WTC11 (cell line): ENCODE measurements at regions not wholly inside any gene's neighbourhood (a gene's known extent, or its start where the extent isn't known, plus 50 kb on each side); places are given as distances from the start of the nearest gene placed in this dataset.

Experiments
- ATAC-seq: fragments of 200-7000 bp; cut with Tn5 transposase; 2 replicates; pipeline ENCODE4 v1.10.0; 2021; ENCODE audit warnings: mild to moderate bottlenecking, moderate library complexity
- CTCF ChIA-PET: fragments of 300-600 bp; sonication (Branson Sonifier 250); formaldehyde crosslinking; loops from one replicate; lab custom pipeline; 2021; ENCODE audit warnings: antibody characterized with exemption; lab: Charles Lee
- POLR2A ChIA-PET: fragments of 350-600 bp; sonication (Branson Sonifier 250); formaldehyde crosslinking; loops from one replicate; lab custom pipeline; 2021; ENCODE audit warnings: antibody characterized with exemption; lab: Charles Lee
- DNase-seq: peaks from one replicate; pipeline ENCODE4 v3.0.0; 2021; ENCODE audit warnings: low spot score
- H3K27ac Mint-ChIP-seq: 2 replicates; pipeline ENCODE4 v1.8.0; 2021; ENCODE audit warnings: mixed read lengths
- H3K27me3 Mint-ChIP-seq: 2 replicates; pipeline ENCODE4 v1.8.0; 2021; ENCODE audit warnings: low read depth, mild to moderate bottlenecking, moderate library complexity, mixed read lengths
- H3K36me3 Mint-ChIP-seq: 2 replicates; pipeline ENCODE4 v1.8.0; 2021; ENCODE audit warnings: mixed read lengths
- H3K4me1 Mint-ChIP-seq: 2 replicates; pipeline ENCODE4 v1.8.0; 2022; ENCODE audit warnings: mixed read lengths
- H3K4me3 Mint-ChIP-seq: 2 replicates; pipeline ENCODE4 v1.8.0; 2021; ENCODE audit warnings: mild to moderate bottlenecking, moderate library complexity, mixed read lengths
- H3K9me3 Mint-ChIP-seq: 2 replicates; pipeline ENCODE4 v1.8.0; 2021; ENCODE audit warnings: mixed read lengths
- EMX1 ChIP-seq: fragments of 250-450 bp; sonication (Bioruptor Pico); IDR thresholded peaks from 2 replicates; pipeline ENCODE4 v1.8.0; 2021; ENCODE audit warnings: mild to moderate bottlenecking
- ETV6 ChIP-seq: sonication (generic); formaldehyde crosslinking; IDR thresholded peaks from 2 replicates; pipeline ENCODE4 v1.8.1; 2022; ENCODE audit warnings: mild to moderate bottlenecking, missing genetic modification reagents
- GRHL2 ChIP-seq: fragments of 250-450 bp; sonication (Bioruptor Pico); IDR thresholded peaks from 2 replicates; pipeline ENCODE4 v1.8.0; 2022; ENCODE audit warnings: mild to moderate bottlenecking, moderate library complexity; ENCODE audit not compliant: insufficient replicate concordance, severe bottlenecking
- GTF2I ChIP-seq: fragments of 250-450 bp; sonication (Bioruptor Pico); conservative IDR thresholded peaks from 2 replicates; pipeline ENCODE4 v1.4.0; 2021; ENCODE audit warnings: mild to moderate bottlenecking
- IRF1 ChIP-seq: sonication (generic); formaldehyde crosslinking; IDR thresholded peaks from 2 replicates; pipeline ENCODE4 v1.8.0; 2023; ENCODE audit warnings: missing genetic modification reagents
- MLX ChIP-seq: sonication (generic); formaldehyde crosslinking; IDR thresholded peaks from 2 replicates; pipeline ENCODE4 v1.8.1; 2023; ENCODE audit warnings: mild to moderate bottlenecking, missing genetic modification reagents, moderate library complexity
- MYBL2 ChIP-seq: sonication (generic); formaldehyde crosslinking; IDR thresholded peaks from 2 replicates; pipeline ENCODE4 v1.8.1; 2023; ENCODE audit warnings: mild to moderate bottlenecking, moderate library complexity, missing genetic modification reagents
- NFATC4 ChIP-seq: fragments of 250-450 bp; sonication (Bioruptor Pico); IDR thresholded peaks from 2 replicates; pipeline ENCODE4 v1.9.0; 2021; ENCODE audit warnings: mild to moderate bottlenecking
- OVOL2 ChIP-seq: fragments of 250-450 bp; sonication (Bioruptor Pico); IDR thresholded peaks from 2 replicates; pipeline ENCODE4 v1.9.0; 2021; ENCODE audit warnings: mild to moderate bottlenecking, borderline replicate concordance
- PRRX2 ChIP-seq: fragments of 250-450 bp; sonication (Bioruptor Pico); IDR thresholded peaks from 2 replicates; pipeline ENCODE4 v1.8.0; 2021; ENCODE audit warnings: mild to moderate bottlenecking
- RELA ChIP-seq: sonication (generic); formaldehyde crosslinking; IDR thresholded peaks from 2 replicates; pipeline ENCODE4 v1.8.1; 2022; ENCODE audit warnings: missing genetic modification reagents, mild to moderate bottlenecking, borderline replicate concordance
- USF2 ChIP-seq: sonication (generic); formaldehyde crosslinking; IDR thresholded peaks from 2 replicates; pipeline ENCODE4 v1.8.1; 2023; ENCODE audit warnings: mild to moderate bottlenecking, missing genetic modification reagents, moderate library complexity
- ZBTB21 ChIP-seq: sonication (generic); formaldehyde crosslinking; IDR thresholded peaks from 2 replicates; pipeline ENCODE4 v1.8.1; 2023; ENCODE audit warnings: mild to moderate bottlenecking, missing genetic modification reagents, borderline replicate concordance
- ZNF121 ChIP-seq: sonication (generic); formaldehyde crosslinking; IDR thresholded peaks from 2 replicates; pipeline ENCODE4 v1.8.0; 2023; ENCODE audit warnings: missing genetic modification reagents
- ZNF219 ChIP-seq: sonication (generic); formaldehyde crosslinking; IDR thresholded peaks from 2 replicates; pipeline ENCODE4 v1.8.0; 2023; ENCODE audit warnings: missing genetic modification reagents, mild to moderate bottlenecking, borderline replicate concordance
- ZNF232 ChIP-seq: sonication (generic); formaldehyde crosslinking; IDR thresholded peaks from 2 replicates; pipeline ENCODE4 v1.8.0; 2022; ENCODE audit warnings: mild to moderate bottlenecking, missing genetic modification reagents
- ZNF263 ChIP-seq: sonication (generic); formaldehyde crosslinking; IDR thresholded peaks from 2 replicates; pipeline ENCODE4 v1.8.1; 2022; ENCODE audit warnings: low read depth, mild to moderate bottlenecking, moderate library complexity, missing genetic modification reagents
- ZNF396 ChIP-seq: fragments of 250-450 bp; sonication (Bioruptor Pico); IDR thresholded peaks from 2 replicates; pipeline ENCODE4 v1.8.0; 2021; ENCODE audit warnings: mild to moderate bottlenecking, moderate library complexity, borderline replicate concordance
- ZNF512 ChIP-seq: sonication (generic); formaldehyde crosslinking; IDR thresholded peaks from 2 replicates; pipeline ENCODE4 v1.8.1; 2022; ENCODE audit warnings: missing genetic modification reagents, borderline replicate concordance
- ZNF671 ChIP-seq: fragments of 250-450 bp; sonication (Bioruptor Pico); IDR thresholded peaks from 2 replicates; pipeline ENCODE4 v1.8.0; 2021; ENCODE audit warnings: mild to moderate bottlenecking
- TF ChIP-seq, protein P1 (sequence below): sonication (generic); formaldehyde crosslinking; IDR thresholded peaks from 2 replicates; pipeline ENCODE4 v1.8.1; 2022; ENCODE audit warnings: low read depth, mild to moderate bottlenecking, moderate library complexity, missing genetic modification reagents, borderline replicate concordance
- TF ChIP-seq, protein P2 (sequence below): sonication (generic); formaldehyde crosslinking; conservative IDR thresholded peaks from 2 replicates; pipeline ENCODE4 v1.8.1; 2023; ENCODE audit warnings: mild to moderate bottlenecking, low read depth, missing genetic modification reagents, moderate library complexity
- TF ChIP-seq, protein P3 (sequence below): fragments of 250-450 bp; sonication (Bioruptor Pico); IDR thresholded peaks from 2 replicates; pipeline ENCODE4 v1.9.0; 2021; ENCODE audit warnings: mild to moderate bottlenecking

GRCh38 chr5:53191548-53192165, 82.1 kb upstream of the MOCS2 start:
- CTCF ChIA-PET, result no interaction called here
- no peak for DNase-seq
- peaks cover 18% of the 10 kb centered on the region for H3K36me3 Mint-ChIP-seq
- no peak for TF ChIP-seq ZNF121
- TF ChIP-seq, all 79 proteins: peak for 0
- POLR2A ChIA-PET, result no interaction called here
- H3K9me3 Mint-ChIP-seq, result peaks cover 22% of the 10 kb centered on the region
- no peak for ATAC-seq
- H3K4me1 Mint-ChIP-seq, result peaks cover 7% of the 10 kb centered on the region
- no peak overlapping the region for H3K4me3 Mint-ChIP-seq
- H3K27ac Mint-ChIP-seq, result no peak overlapping the region
- peaks cover 3% of the 10 kb centered on the region; the same call in 1 of the 2 replicates for H3K27me3 Mint-ChIP-seq

GRCh38 chr5:53194086-53194485, 84.5 kb upstream of the MOCS2 start:
- H3K36me3 Mint-ChIP-seq, result peaks cover 18% of the 10 kb centered on the region
- no peak overlapping the region for H3K27ac Mint-ChIP-seq
- ChIA-PET CTCF (no interaction called here), POLR2A (no interaction called here)
- H3K4me1 Mint-ChIP-seq, result peaks cover 7% of the 10 kb centered on the region
- TF ChIP-seq ETV6 (no peak), MLX (no peak), GTF2I (CRISPR knock-in tag) (no peak), ZNF671 (CRISPR knock-in tag) (no peak), ZNF263 (CRISPR knock-in tag) (no peak), MYBL2 (no peak), RELA (no peak), EMX1 (CRISPR knock-in tag) (no peak), ZNF219 (CRISPR knock-in tag) (no peak), USF2 (no peak), ZNF396 (CRISPR knock-in tag) (no peak), ZNF232 (CRISPR knock-in tag) (no peak), NFATC4 (CRISPR knock-in tag) (no peak), GRHL2 (CRISPR knock-in tag) (no peak)
- TF ChIP-seq, protein P1, sequence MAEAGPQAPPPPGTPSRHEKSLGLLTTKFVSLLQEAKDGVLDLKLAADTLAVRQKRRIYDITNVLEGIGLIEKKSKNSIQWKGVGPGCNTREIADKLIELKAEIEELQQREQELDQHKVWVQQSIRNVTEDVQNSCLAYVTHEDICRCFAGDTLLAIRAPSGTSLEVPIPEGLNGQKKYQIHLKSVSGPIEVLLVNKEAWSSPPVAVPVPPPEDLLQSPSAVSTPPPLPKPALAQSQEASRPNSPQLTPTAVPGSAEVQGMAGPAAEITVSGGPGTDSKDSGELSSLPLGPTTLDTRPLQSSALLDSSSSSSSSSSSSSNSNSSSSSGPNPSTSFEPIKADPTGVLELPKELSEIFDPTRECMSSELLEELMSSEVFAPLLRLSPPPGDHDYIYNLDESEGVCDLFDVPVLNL (CRISPR knock-in tag), result no peak
- TF ChIP-seq, protein P2, sequence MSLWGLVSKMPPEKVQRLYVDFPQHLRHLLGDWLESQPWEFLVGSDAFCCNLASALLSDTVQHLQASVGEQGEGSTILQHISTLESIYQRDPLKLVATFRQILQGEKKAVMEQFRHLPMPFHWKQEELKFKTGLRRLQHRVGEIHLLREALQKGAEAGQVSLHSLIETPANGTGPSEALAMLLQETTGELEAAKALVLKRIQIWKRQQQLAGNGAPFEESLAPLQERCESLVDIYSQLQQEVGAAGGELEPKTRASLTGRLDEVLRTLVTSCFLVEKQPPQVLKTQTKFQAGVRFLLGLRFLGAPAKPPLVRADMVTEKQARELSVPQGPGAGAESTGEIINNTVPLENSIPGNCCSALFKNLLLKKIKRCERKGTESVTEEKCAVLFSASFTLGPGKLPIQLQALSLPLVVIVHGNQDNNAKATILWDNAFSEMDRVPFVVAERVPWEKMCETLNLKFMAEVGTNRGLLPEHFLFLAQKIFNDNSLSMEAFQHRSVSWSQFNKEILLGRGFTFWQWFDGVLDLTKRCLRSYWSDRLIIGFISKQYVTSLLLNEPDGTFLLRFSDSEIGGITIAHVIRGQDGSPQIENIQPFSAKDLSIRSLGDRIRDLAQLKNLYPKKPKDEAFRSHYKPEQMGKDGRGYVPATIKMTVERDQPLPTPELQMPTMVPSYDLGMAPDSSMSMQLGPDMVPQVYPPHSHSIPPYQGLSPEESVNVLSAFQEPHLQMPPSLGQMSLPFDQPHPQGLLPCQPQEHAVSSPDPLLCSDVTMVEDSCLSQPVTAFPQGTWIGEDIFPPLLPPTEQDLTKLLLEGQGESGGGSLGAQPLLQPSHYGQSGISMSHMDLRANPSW (CRISPR knock-in tag), result no peak
- ATAC-seq, result peak; percentile 32; the same call in 1 of the 2 replicates
- DNase-seq, result no peak
- peaks cover 21% of the 10 kb centered on the region for H3K9me3 Mint-ChIP-seq
- no peak overlapping the region for H3K4me3 Mint-ChIP-seq
- peaks cover 3% of the 10 kb centered on the region; the same call in 1 of the 2 replicates for H3K27me3 Mint-ChIP-seq

- POLR2A ChIA-PET, result interaction anchor here (0.6 kb wide), 1 partner anchor 1313 kb away, joined by 3 read pairs; no protein-coding TSS in a partner anchor
- Mint-ChIP-seq H3K4me3 (no peak overlapping the region), H3K4me1 (no peaks in the 10 kb centered on the region), H3K9me3 (no peaks in the 10 kb centered on the region), H3K36me3 (no peaks in the 10 kb centered on the region), H3K27me3 (no peaks in the 10 kb centered on the region), H3K27ac (no peak overlapping the region)
- CTCF ChIA-PET, result interaction anchor here (0.6 kb wide), 1 partner anchor 31 kb away, joined by 3 read pairs; no protein-coding TSS in a partner anchor
- ATAC-seq (no peak), DNase-seq (no peak)
- TF ChIP-seq IRF1 (CRISPR knock-in tag), result no peak
- TF ChIP-seq ZNF219 (CRISPR knock-in tag), result no peak
- TF ChIP-seq, protein P1 (CRISPR knock-in tag), result no peak
- no peak for TF ChIP-seq OVOL2 (CRISPR knock-in tag)
- TF ChIP-seq ZNF512 (CRISPR knock-in tag), result no peak
- TF ChIP-seq, protein P3, sequence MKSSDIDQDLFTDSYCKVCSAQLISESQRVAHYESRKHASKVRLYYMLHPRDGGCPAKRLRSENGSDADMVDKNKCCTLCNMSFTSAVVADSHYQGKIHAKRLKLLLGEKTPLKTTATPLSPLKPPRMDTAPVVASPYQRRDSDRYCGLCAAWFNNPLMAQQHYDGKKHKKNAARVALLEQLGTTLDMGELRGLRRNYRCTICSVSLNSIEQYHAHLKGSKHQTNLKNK (CRISPR knock-in tag), result no peak
- TF ChIP-seq ZBTB21 (CRISPR knock-in tag), result no peak
- TF ChIP-seq PRRX2 (CRISPR knock-in tag), result no peak
Observed at GRCh38 chr5:53199882-53200281, 90.3 kb upstream of the MOCS2 start.
